ENCODE measurements at regions not wholly inside any gene's neighbourhood (a gene's known extent, or its start where the extent isn't known, plus 50 kb on each side); places are given as distances from the start of the nearest gene placed in this dataset.
A peak's percentile ranks its signal among the peaks of the same experiment; 100 is the strongest.

- no peak for TF ChIP-seq ZFP90 (CRISPR knock-in tag; IDR thresholded peaks at IDR 0.05; ENCODE audit: borderline replicate concordance)
- TF ChIP-seq NBN (conservative IDR thresholded peaks at IDR 0.05): no peak
- peak; percentile 78 for TF ChIP-seq ZBTB33 (CRISPR knock-in tag; IDR thresholded peaks at IDR 0.05)
- TF ChIP-seq, protein P1, sequence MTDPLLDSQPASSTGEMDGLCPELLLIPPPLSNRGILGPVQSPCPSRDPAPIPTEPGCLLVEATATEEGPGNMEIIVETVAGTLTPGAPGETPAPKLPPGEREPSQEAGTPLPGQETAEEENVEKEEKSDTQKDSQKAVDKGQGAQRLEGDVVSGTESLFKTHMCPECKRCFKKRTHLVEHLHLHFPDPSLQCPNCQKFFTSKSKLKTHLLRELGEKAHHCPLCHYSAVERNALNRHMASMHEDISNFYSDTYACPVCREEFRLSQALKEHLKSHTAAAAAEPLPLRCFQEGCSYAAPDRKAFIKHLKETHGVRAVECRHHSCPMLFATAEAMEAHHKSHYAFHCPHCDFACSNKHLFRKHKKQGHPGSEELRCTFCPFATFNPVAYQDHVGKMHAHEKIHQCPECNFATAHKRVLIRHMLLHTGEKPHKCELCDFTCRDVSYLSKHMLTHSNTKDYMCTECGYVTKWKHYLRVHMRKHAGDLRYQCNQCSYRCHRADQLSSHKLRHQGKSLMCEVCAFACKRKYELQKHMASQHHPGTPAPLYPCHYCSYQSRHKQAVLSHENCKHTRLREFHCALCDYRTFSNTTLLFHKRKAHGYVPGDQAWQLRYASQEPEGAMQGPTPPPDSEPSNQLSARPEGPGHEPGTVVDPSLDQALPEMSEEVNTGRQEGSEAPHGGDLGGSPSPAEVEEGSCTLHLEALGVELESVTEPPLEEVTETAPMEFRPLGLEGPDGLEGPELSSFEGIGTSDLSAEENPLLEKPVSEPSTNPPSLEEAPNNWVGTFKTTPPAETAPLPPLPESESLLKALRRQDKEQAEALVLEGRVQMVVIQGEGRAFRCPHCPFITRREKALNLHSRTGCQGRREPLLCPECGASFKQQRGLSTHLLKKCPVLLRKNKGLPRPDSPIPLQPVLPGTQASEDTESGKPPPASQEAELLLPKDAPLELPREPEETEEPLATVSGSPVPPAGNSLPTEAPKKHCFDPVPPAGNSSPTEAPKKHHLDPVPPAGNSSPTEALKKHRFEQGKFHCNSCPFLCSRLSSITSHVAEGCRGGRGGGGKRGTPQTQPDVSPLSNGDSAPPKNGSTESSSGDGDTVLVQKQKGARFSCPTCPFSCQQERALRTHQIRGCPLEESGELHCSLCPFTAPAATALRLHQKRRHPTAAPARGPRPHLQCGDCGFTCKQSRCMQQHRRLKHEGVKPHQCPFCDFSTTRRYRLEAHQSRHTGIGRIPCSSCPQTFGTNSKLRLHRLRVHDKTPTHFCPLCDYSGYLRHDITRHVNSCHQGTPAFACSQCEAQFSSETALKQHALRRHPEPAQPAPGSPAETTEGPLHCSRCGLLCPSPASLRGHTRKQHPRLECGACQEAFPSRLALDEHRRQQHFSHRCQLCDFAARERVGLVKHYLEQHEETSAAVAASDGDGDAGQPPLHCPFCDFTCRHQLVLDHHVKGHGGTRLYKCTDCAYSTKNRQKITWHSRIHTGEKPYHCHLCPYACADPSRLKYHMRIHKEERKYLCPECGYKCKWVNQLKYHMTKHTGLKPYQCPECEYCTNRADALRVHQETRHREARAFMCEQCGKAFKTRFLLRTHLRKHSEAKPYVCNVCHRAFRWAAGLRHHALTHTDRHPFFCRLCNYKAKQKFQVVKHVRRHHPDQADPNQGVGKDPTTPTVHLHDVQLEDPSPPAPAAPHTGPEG (CRISPR knock-in tag; IDR thresholded peaks at IDR 0.05): no peak
- no peak for TF ChIP-seq ZNF335 (CRISPR knock-in tag; IDR thresholded peaks at IDR 0.05)
- TF ChIP-seq CEBPG (CRISPR knock-in tag; IDR thresholded peaks at IDR 0.05): no peak
- TF ChIP-seq PCBP2 (optimal IDR thresholded peaks at IDR 0.05; ENCODE audit: low read depth, low read length, poor library complexity, severe bottlenecking): no peak
- TF ChIP-seq GMEB1 (CRISPR knock-in tag; IDR thresholded peaks at IDR 0.05; ENCODE audit: borderline replicate concordance): no peak
- no peak for TF ChIP-seq ZNF629 (CRISPR knock-in tag; conservative IDR thresholded peaks at IDR 0.05)
- TF ChIP-seq PAWR (CRISPR knock-in tag; IDR thresholded peaks at IDR 0.05; ENCODE audit: borderline replicate concordance): no peak
- TF ChIP-seq, protein P2, sequence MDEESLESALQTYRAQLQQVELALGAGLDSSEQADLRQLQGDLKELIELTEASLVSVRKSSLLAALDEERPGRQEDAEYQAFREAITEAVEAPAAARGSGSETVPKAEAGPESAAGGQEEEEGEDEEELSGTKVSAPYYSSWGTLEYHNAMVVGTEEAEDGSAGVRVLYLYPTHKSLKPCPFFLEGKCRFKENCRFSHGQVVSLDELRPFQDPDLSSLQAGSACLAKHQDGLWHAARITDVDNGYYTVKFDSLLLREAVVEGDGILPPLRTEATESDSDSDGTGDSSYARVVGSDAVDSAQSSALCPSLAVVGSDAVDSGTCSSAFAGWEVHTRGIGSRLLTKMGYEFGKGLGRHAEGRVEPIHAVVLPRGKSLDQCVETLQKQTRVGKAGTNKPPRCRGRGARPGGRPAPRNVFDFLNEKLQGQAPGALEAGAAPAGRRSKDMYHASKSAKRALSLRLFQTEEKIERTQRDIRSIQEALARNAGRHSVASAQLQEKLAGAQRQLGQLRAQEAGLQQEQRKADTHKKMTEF (CRISPR knock-in tag; IDR thresholded peaks at IDR 0.05): 0 out of 2 replicates have a peak, but pooled peaks have one; percentile 19
- TF ChIP-seq ZKSCAN8 (CRISPR knock-in tag; IDR thresholded peaks at IDR 0.05; ENCODE audit: borderline replicate concordance): no peak
- TF ChIP-seq CCAR2 (optimal IDR thresholded peaks at IDR 0.05; ENCODE audit: low read depth, low read length): no peak
- no peak for TF ChIP-seq ZNF605 (CRISPR knock-in tag; IDR thresholded peaks at IDR 0.05)
- no peak for TF ChIP-seq ZNF282 (IDR thresholded peaks at IDR 0.05; ENCODE audit: partially characterized antibody)
- no peak for TF ChIP-seq ZNF468 (CRISPR knock-in tag; IDR thresholded peaks at IDR 0.05)
- TF ChIP-seq, protein P3, sequence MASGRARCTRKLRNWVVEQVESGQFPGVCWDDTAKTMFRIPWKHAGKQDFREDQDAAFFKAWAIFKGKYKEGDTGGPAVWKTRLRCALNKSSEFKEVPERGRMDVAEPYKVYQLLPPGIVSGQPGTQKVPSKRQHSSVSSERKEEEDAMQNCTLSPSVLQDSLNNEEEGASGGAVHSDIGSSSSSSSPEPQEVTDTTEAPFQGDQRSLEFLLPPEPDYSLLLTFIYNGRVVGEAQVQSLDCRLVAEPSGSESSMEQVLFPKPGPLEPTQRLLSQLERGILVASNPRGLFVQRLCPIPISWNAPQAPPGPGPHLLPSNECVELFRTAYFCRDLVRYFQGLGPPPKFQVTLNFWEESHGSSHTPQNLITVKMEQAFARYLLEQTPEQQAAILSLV (CRISPR knock-in tag; IDR thresholded peaks at IDR 0.05; ENCODE audit: borderline replicate concordance): no peak
These were observed 108.0 kb downstream of the SNX5 start (continued) for GRCh38 chr20:17860301-17861197.

Data from HepG2 (cell line).